K562 (cell line): ENCODE measurements at regions not wholly inside any gene's neighbourhood (a gene's known extent, or its start where the extent isn't known, plus 50 kb on each side); places are given as distances from the start of the nearest gene placed in this dataset.

ENCODE experiments used
- CHD1 ChIP-seq: fragments of 200-600 bp; sonication (generic); IDR thresholded peaks from one replicate; pipeline ENCODE4 v1.6.1; 2012; ENCODE audit warnings: mild to moderate bottlenecking, moderate library complexity, low read length, inconsistent platforms
- CHD4 ChIP-seq: fragments of 200-600 bp; sonication (generic); IDR thresholded peaks from 3 replicates; pipeline ENCODE4 v1.6.1; 2012; ENCODE audit warnings: low read depth, mild to moderate bottlenecking, mixed read lengths, low read length, inconsistent platforms; ENCODE audit not compliant: insufficient read depth, insufficient replicate concordance, poor library complexity, severe bottlenecking
- CREB1 ChIP-seq, 2 experiments: sonication (generic) in 1 of 2; formaldehyde crosslinking in 1 of 2; IDR thresholded peaks; 2 replicates each; pipeline versions ENCODE4 v1.6.1 to v1.8.0; 2012 to 2022; ENCODE audit warnings: inconsistent platforms in 1 of 2, mild to moderate bottlenecking in 1 of 2, missing genetic modification reagents in 1 of 2, moderate library complexity in 1 of 2
- FOXK1 ChIP-seq: sonication (generic); formaldehyde crosslinking; IDR thresholded peaks from 2 replicates; pipeline ENCODE4 v1.8.0; 2022; ENCODE audit warnings: missing genetic modification reagents, mild to moderate bottlenecking, borderline replicate concordance
- HLTF ChIP-seq: fragments of 450-650 bp; IDR thresholded peaks from 2 replicates; pipeline ENCODE4 v1.6.1; 2016
- NR2C2 ChIP-seq, 2 experiments: fragments of 200-800 bp in 1 of 2; sonication (Bioruptor generic) in 1 of 2; sonication (generic) in 1 of 2; formaldehyde crosslinking in 1 of 2; IDR thresholded peaks; 2 replicates each; pipeline versions ENCODE4 v1.6.1 to v1.8.0; 2016 to 2022; ENCODE audit warnings: mild to moderate bottlenecking in 1 of 2, missing compliant biosample characterization in 1 of 2, missing genetic modification characterization in 1 of 2, missing genetic modification reagents in 1 of 2
- NRF1 ChIP-seq, 2 experiments: fragments of 450-650 bp; IDR thresholded peaks in 1 of 2; conservative IDR thresholded peaks in 1 of 2; 2 replicates each; pipeline ENCODE4 v1.6.1; 2014; ENCODE audit warnings: mild to moderate bottlenecking in 2 of 2
- SETDB1 ChIP-seq: IDR thresholded peaks from one replicate; pipeline ENCODE4 v1.6.1; 2012; ENCODE audit warnings: low read length, control low read depth, inconsistent platforms
- SIX5 ChIP-seq, 2 experiments: IDR thresholded peaks; 2 replicates each; pipeline ENCODE4 v1.6.1; 2011; ENCODE audit warnings: low read length in 2 of 2, borderline replicate concordance in 1 of 2, low read depth in 1 of 2, mild to moderate bottlenecking in 1 of 2, moderate library complexity in 1 of 2; ENCODE audit not compliant: insufficient read depth in 1 of 2
- THRAP3 ChIP-seq: fragments of 450-650 bp; IDR thresholded peaks from 2 replicates; pipeline ENCODE4 v1.6.1; 2016; ENCODE audit warnings: mild to moderate bottlenecking, inconsistent platforms, borderline replicate concordance
- TF ChIP-seq, protein P1 (sequence below), 3 experiments: IDR thresholded peaks in 2 of 3; conservative IDR thresholded peaks in 1 of 3; 2 replicates each; pipeline ENCODE4 v1.5.1; 2011 to 2012; ENCODE audit warnings: low read length in 3 of 3, mild to moderate bottlenecking in 3 of 3, control low read depth in 2 of 3, improper control_type of control experiment in 1 of 3, inconsistent platforms in 1 of 3, low read depth in 1 of 3, mixed read lengths in 1 of 3, moderate library complexity in 1 of 3; ENCODE audit not compliant: insufficient read depth in 2 of 3
- TF ChIP-seq, protein P2 (sequence below), 2 experiments: fragments of 450-650 bp; IDR thresholded peaks; 2 replicates each; pipeline ENCODE4 v1.6.1; 2016; ENCODE audit warnings: mild to moderate bottlenecking in 2 of 2, borderline replicate concordance in 1 of 2, low read depth in 1 of 2, moderate library complexity in 1 of 2
- TF ChIP-seq, protein P3 (sequence below): fragments of 450-650 bp; conservative IDR thresholded peaks from 2 replicates; pipeline ENCODE4 v1.6.1; 2016; ENCODE audit warnings: missing genetic modification characterization, low read depth, mild to moderate bottlenecking, control low read depth, missing compliant biosample characterization

DNA sequence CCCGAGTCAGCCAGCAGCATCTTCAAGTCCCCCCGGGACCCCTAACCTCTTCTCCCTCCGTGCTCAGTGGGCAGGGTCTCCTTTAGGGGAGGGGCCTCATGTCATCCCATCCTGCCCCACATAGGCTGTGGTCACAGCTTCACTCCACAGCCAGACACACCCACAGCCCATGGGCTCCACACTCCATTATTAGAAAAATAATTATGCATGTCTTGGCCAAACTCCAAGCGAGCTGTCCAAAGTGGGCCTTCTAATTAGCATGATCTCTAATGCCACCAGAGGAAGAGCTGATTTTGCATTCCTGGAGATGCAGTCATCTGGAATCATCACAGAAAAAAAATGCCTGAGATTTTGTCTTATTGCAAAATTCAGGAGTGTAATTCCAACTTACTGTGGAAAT, 418.2 kb downstream of the IRX2 start:
- TF ChIP-seq NRF1 (conservative IDR thresholded peaks at IDR 0.05 in 1 of 2, IDR thresholded peaks at IDR 0.05 in 1 of 2) (no peak), SETDB1 (no peak), CREB1 (IDR thresholded peaks at IDR 0.05) (no peak), CREB1 (CRISPR knock-in tag; IDR thresholded peaks at IDR 0.05) (no peak), FOXK1 (CRISPR knock-in tag) (no peak), HLTF (no peak), CHD4 (no peak), CHD1 (no peak), NR2C2 (CRISPR knock-in tag; IDR thresholded peaks at IDR 0.05) (no peak), NR2C2 (tag; IDR thresholded peaks at IDR 0.05) (no peak), SIX5 (IDR thresholded peaks at IDR 0.05; ENCODE audit: borderline replicate concordance in 1 of 2, insufficient read depth in 1 of 2, low read depth in 1 of 2, low read length in 2 of 2) (no peak), THRAP3 (no peak)
- TF ChIP-seq, protein P1, sequence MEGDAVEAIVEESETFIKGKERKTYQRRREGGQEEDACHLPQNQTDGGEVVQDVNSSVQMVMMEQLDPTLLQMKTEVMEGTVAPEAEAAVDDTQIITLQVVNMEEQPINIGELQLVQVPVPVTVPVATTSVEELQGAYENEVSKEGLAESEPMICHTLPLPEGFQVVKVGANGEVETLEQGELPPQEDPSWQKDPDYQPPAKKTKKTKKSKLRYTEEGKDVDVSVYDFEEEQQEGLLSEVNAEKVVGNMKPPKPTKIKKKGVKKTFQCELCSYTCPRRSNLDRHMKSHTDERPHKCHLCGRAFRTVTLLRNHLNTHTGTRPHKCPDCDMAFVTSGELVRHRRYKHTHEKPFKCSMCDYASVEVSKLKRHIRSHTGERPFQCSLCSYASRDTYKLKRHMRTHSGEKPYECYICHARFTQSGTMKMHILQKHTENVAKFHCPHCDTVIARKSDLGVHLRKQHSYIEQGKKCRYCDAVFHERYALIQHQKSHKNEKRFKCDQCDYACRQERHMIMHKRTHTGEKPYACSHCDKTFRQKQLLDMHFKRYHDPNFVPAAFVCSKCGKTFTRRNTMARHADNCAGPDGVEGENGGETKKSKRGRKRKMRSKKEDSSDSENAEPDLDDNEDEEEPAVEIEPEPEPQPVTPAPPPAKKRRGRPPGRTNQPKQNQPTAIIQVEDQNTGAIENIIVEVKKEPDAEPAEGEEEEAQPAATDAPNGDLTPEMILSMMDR (IDR thresholded peaks at IDR 0.05 in 2 of 3, conservative IDR thresholded peaks at IDR 0.05 in 1 of 3; ENCODE audit: insufficient read depth in 2 of 3, low read depth in 1 of 3, low read length in 3 of 3), result no peak
- TF ChIP-seq, protein P2, sequence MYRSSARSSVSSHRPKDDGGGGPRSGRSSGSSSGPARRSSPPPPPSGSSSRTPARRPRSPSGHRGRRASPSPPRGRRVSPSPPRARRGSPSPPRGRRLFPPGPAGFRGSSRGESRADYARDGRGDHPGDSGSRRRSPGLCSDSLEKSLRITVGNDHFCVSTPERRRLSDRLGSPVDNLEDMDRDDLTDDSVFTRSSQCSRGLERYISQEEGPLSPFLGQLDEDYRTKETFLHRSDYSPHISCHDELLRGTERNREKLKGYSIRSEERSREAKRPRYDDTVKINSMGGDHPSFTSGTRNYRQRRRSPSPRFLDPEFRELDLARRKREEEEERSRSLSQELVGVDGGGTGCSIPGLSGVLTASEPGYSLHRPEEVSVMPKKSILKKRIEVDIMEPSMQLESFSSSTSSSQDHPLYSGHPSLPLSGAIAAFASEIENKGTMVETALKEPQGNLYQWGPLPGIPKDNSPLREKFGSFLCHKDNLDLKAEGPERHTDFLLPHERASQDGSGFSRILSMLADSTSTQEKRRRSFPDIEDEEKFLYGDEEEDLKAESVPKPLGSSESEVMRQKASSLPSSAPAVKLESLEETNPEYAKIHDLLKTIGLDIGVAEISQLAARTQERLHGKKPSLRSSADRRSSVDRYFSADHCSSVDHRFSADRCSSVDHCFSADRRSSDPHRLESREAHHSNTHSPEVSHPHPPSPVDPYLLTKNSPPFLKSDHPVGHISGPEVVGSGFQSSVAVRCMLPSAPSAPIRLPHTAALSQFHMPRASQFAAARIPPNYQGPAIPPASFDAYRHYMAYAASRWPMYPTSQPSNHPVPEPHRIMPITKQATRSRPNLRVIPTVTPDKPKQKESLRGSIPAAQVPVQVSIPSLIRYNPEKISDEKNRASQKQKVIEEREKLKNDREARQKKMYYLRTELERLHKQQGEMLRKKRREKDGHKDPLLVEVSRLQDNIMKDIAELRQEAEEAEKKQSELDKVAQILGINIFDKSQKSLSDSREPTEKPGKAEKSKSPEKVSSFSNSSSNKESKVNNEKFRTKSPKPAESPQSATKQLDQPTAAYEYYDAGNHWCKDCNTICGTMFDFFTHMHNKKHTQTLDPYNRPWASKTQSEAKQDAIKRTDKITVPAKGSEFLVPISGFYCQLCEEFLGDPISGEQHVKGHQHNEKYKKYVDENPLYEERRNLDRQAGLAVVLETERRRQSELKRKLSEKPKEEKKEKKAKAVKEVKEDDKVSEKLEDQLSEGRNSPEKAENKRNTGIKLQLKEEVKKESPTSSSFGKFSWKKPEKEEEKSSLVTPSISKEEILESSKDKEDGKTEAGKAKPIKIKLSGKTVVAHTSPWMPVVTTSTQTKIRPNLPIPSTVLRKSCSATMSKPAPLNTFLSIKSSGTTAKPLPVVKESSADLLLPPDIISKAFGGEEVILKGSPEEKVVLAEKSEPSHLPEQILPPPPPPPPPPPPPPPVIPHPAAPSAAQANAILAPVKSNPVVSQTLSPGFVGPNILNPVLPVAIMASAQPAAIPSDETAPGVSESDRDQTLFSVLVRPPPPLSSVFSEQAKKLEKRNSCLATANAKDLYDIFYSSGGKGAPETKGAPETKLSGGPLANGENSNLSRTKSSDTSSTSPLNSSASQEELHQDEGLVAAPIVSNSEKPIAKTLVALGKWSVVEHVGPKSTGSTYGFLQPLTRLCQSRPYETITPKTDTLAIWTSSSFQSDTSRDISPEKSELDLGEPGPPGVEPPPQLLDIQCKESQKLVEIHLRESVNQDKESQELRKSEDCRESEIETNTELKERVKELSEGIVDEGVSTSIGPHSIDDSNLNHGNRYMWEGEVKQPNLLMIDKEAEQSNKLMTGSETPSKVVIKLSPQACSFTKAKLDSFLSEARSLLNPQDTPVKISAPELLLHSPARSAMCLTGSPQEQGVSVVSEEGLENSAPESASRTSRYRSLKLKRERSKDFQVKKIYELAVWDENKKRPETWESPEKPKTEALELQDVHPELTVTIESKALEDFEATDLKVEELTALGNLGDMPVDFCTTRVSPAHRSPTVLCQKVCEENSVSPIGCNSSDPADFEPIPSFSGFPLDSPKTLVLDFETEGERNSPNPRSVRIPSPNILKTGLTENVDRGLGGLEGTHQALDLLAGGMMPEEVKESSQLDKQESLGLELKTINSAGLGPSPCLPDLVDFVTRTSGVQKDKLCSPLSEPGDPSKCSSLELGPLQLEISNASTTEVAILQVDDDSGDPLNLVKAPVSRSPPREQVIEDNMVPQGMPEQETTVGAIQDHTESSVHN (IDR thresholded peaks at IDR 0.05; ENCODE audit: borderline replicate concordance in 1 of 2, low read depth in 1 of 2), result no peak
- TF ChIP-seq, protein P3, sequence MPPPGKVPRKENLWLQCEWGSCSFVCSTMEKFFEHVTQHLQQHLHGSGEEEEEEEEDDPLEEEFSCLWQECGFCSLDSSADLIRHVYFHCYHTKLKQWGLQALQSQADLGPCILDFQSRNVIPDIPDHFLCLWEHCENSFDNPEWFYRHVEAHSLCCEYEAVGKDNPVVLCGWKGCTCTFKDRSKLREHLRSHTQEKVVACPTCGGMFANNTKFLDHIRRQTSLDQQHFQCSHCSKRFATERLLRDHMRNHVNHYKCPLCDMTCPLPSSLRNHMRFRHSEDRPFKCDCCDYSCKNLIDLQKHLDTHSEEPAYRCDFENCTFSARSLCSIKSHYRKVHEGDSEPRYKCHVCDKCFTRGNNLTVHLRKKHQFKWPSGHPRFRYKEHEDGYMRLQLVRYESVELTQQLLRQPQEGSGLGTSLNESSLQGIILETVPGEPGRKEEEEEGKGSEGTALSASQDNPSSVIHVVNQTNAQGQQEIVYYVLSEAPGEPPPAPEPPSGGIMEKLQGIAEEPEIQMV, result no peak
